Mesothelial cell of epicardium (in vitro differentiated cells): ENCODE measurements at regions not wholly inside any gene's neighbourhood (a gene's known extent, or its start where the extent isn't known, plus 50 kb on each side); places are given as distances from the start of the nearest gene placed in this dataset.

Experiments
- DNase-seq, 2 experiments: peaks; one replicate each; pipeline ENCODE4 v3.0.0; 2021; ENCODE audit warnings: low spot score in 2 of 2; ENCODE audit not compliant: unreplicated experiment in 2 of 2
- H3K27ac Mint-ChIP-seq: 2 replicates; pipeline ENCODE4 v1.8.0; 2021; ENCODE audit warnings: mixed read lengths
- H3K27me3 Mint-ChIP-seq: 2 replicates; pipeline ENCODE4 v1.8.0; 2021; ENCODE audit warnings: low read depth, mixed read lengths
- H3K36me3 Mint-ChIP-seq: 2 replicates; pipeline ENCODE4 v1.8.0; 2021; ENCODE audit warnings: mixed read lengths
- H3K4me1 Mint-ChIP-seq: 2 replicates; pipeline ENCODE4 v1.8.0; 2021; ENCODE audit warnings: mixed read lengths
- H3K4me3 Mint-ChIP-seq: 2 replicates; pipeline ENCODE4 v1.8.0; 2021; ENCODE audit warnings: mild to moderate bottlenecking, moderate library complexity, mixed read lengths
- H3K9me3 Mint-ChIP-seq: 2 replicates; pipeline ENCODE4 v1.8.0; 2021; ENCODE audit warnings: mixed read lengths
- TF ChIP-seq, protein P1 (sequence below): fragments of 200-600 bp; sonication (generic); IDR thresholded peaks from one replicate; pipeline ENCODE4 v1.5.0; 2021; ENCODE audit warnings: antibody characterized with exemption; ENCODE audit not compliant: unreplicated experiment

DNA sequence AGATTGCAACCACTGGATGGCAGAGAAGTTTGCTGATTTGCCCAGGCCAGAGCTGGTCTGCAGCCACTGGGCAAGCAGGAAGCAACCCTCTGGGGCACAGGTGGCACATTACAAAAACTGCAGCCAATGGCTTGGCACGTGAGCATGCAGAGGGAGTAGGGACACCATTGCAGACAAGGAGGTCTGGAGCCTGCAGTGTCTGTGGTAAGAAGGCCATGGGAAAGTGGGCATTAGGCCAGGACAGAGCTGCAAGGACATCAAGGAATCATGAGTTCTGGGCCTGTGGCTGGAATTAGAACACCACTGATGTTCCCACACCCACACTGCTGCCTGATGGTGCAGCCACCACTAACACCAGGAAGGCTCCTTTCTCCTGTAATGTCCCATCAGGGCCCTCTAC lies 113.0 kb downstream of the TSEN15 start:
- Mint-ChIP-seq H3K36me3 (no peaks in the 10 kb centered on the region), H3K27me3 (no peaks in the 10 kb centered on the region), H3K4me1 (peaks cover 2% of the 10 kb centered on the region), H3K4me3 (no peak overlapping the region), H3K27ac (no peak overlapping the region), H3K9me3 (peaks cover 12% of the 10 kb centered on the region)
- TF ChIP-seq, protein P1, sequence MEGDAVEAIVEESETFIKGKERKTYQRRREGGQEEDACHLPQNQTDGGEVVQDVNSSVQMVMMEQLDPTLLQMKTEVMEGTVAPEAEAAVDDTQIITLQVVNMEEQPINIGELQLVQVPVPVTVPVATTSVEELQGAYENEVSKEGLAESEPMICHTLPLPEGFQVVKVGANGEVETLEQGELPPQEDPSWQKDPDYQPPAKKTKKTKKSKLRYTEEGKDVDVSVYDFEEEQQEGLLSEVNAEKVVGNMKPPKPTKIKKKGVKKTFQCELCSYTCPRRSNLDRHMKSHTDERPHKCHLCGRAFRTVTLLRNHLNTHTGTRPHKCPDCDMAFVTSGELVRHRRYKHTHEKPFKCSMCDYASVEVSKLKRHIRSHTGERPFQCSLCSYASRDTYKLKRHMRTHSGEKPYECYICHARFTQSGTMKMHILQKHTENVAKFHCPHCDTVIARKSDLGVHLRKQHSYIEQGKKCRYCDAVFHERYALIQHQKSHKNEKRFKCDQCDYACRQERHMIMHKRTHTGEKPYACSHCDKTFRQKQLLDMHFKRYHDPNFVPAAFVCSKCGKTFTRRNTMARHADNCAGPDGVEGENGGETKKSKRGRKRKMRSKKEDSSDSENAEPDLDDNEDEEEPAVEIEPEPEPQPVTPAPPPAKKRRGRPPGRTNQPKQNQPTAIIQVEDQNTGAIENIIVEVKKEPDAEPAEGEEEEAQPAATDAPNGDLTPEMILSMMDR: no peak
- no peak for DNase-seq

DNA sequence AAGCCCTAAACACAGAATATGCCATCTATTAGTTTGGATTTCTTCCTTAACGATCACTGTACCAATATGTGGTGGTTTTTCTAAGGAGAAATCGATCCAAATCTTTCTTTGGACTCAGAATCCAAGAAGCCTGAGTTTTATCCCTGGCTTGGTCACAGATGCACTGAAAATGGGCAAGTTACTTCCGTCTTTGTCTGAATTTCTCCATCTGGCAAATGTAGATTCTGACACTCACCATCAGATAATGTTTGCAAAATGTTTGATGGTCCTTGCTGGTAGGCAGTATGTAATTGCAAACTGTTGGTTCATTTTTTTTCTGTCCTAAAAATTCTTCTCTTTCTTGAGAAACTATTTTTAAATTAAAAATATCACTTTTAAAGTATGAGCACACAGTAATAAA lies 115.0 kb downstream of the TSEN15 start:
- Mint-ChIP-seq H3K27me3 (no peaks in the 10 kb centered on the region), H3K27ac (no peak overlapping the region), H3K36me3 (no peaks in the 10 kb centered on the region), H3K9me3 (peaks cover 17% of the 10 kb centered on the region), H3K4me1 (peaks cover 2% of the 10 kb centered on the region), H3K4me3 (no peak overlapping the region)
- DNase-seq: no peak
- TF ChIP-seq, protein P1: no peak

DNA sequence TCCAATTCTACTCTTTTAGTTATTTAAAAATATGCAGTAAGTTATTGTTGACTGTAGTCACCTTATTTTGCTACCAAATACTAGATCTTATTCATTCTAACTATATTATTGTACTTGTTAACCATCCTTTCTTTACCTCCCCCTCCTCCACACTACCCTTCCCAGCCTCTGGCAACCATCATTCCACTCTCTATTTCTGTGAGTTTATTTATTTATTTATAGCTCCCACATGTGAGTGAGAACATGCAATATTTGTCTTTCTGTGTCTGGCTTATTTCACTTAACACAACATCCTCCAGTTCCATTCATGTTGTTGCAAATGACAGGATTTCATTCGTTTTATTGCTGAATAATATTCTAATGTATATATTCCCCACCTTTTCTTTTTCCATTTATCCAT lies 115.8 kb downstream of the TSEN15 start:
- peaks cover 2% of the 10 kb centered on the region for H3K4me1 Mint-ChIP-seq
- TF ChIP-seq, protein P1: no peak
- H3K27me3 Mint-ChIP-seq: no peaks in the 10 kb centered on the region
- no peak for DNase-seq
- no peaks in the 10 kb centered on the region for H3K36me3 Mint-ChIP-seq
- peaks cover 24% of the 10 kb centered on the region for H3K9me3 Mint-ChIP-seq
- H3K4me3 Mint-ChIP-seq: no peak overlapping the region
- no peak overlapping the region for H3K27ac Mint-ChIP-seq

DNA sequence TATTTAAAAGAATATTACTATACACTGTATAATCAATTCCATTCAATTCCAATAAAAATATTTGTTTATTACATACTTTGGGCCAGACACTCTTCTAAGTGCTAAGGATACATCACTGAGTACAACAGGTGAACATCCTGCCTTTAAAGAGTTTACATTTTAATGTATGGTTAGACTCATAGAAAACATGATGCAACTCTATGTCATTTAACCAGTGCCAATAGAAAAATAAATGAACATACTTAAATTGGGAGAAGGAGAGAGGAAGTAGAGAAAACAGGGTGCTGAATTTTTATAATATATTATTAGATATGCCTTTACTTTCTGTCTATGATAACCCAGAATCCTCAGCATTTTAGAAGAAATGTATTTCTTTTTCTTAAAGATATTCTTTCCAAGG lies 119.2 kb downstream of the TSEN15 start:
- no peaks in the 10 kb centered on the region for H3K27me3 Mint-ChIP-seq
- no peak overlapping the region for H3K27ac Mint-ChIP-seq
- no peak overlapping the region for H3K4me3 Mint-ChIP-seq
- H3K36me3 Mint-ChIP-seq: no peaks in the 10 kb centered on the region
- TF ChIP-seq, protein P1: no peak
- H3K9me3 Mint-ChIP-seq: peaks cover 24% of the 10 kb centered on the region
- DNase-seq: no peak
- no peaks in the 10 kb centered on the region for H3K4me1 Mint-ChIP-seq

DNA sequence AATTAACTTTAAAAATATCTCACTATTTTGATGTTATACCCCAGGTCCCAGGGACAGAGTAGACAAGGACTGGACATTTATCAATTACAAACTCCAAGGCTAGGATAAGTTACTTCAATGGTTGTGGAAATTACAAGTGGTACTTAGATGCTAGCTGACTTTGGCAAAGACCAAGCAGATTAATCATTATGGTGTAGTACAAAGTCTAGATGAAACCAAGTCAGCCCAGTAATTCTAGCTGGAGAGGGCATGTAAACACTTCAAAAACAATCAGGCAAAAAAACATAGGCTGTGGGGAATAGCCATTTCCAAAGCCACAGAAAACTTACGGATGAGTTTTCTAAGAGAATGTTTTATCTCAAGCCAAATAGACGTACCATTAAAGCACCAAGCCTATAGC lies 124.5 kb downstream of the TSEN15 start:
- Mint-ChIP-seq H3K4me1 (no peaks in the 10 kb centered on the region), H3K27ac (no peak overlapping the region), H3K9me3 (peaks cover 8% of the 10 kb centered on the region), H3K4me3 (no peak overlapping the region), H3K36me3 (no peaks in the 10 kb centered on the region), H3K27me3 (no peaks in the 10 kb centered on the region)
- TF ChIP-seq, protein P1: no peak
- DNase-seq: no peak

DNA sequence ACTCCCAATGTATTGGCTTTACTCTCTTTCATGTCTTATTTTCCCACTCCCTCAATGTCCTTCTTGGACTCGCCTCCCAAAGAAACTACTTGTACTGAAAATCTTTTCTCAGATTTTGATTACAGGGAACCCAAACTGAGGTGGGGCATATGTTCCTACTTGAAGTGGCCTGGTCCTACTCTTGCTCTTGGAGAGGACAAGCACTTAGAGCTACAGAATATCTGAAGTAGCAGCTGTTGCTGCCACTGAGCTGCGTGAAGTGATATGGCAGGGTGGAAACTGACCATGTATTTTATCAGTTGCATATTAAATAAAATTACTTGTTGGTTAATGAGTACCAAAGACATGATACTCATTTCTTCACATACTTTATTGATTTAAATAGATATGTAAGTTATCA lies 129.5 kb downstream of the TSEN15 start:
- TF ChIP-seq, protein P1: no peak
- Mint-ChIP-seq H3K27me3 (no peaks in the 10 kb centered on the region), H3K36me3 (no peaks in the 10 kb centered on the region), H3K4me3 (no peak overlapping the region), H3K9me3 (no peaks in the 10 kb centered on the region), H3K4me1 (no peaks in the 10 kb centered on the region), H3K27ac (no peak overlapping the region)
- DNase-seq: no peak
